ENCODE measurements at regions not wholly inside any gene's neighbourhood (a gene's known extent, or its start where the extent isn't known, plus 50 kb on each side); places are given as distances from the start of the nearest gene placed in this dataset.
A peak's percentile ranks its signal among the peaks of the same experiment; 100 is the strongest.

DNA sequence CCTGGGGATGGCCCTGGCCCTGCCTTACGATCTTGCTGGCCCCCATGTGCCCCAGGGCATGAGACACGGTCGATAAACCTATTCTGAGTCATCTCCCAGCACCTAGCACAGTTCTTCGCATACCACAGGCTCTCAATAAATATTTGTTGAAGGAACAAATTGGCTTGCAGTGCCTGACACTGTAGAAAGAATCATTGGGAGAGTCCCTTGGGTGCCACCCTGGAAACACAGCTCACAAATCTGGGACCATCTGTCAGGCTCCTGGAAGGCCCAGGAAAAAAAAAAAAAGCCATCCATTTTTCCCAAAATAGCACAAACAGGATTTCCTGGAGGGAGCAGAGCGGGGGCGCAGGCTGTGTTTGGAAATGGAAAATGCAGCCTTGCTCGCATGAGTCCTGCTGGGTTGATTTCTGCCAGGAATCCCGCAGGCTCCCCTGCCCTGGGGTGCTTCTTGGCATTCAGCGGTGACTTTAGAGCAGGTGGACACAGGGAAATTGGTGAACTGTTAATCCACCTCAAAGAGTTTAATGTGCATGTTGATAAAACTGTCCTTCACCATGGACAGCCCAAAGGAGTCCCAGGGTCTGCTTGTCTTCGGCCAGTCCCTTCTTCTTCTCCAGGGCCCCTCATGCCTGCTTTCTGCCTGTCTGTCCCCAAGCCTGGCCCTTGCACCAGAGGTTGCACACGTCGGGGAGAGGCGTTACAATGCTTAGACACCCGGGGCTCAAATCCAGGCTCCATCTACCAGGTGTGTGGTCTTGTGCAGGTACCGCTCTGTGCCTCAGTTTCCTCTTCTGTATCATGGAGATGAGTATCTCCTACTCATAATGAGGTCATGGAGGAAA is 106.1 kb upstream of the RFLNA start:
- peak overlapping the region; percentile 82 for H3K27ac ChIP-seq (ENCODE audit: low read length)
- peaks cover 26% of the 10 kb centered on the region for H3K4me1 ChIP-seq (ENCODE audit: control insufficient read depth, insufficient read depth, low read length)
- H3K9me3 ChIP-seq (ENCODE audit: control insufficient read depth, insufficient read depth, low read depth, low read length), result no peaks in the 10 kb centered on the region
- BruUV-seq (replicated peaks), result no TSS peak
- TF ChIP-seq SIN3A (IDR thresholded peaks at IDR 0.05; ENCODE audit: borderline replicate concordance, insufficient read depth, low read depth, low read length) (no peak), TCF7L2 (IDR thresholded peaks at IDR 0.05; ENCODE audit: low read depth, low read length) (peak; percentile 81)
- no peaks in the 10 kb centered on the region for H3K27me3 ChIP-seq (ENCODE audit: control insufficient read depth, insufficient read depth, low read length)
- ChIA-PET CTCF (interaction anchor here (0.6 to 0.7 kb wide), 2 partner anchors 29 to 154 kb away, joined by 3 read pairs; no protein-coding TSS in a partner anchor), POLR2A (interaction anchor here (0.6 kb wide), 2 partner anchors 79 to 115 kb away, joined by 3 read pairs; no protein-coding TSS in a partner anchor)
- ATAC-seq, result peak; percentile 95
- in situ Hi-C loops (cut with HindIII; ENCODE audit: low pct_unique_long_range_greater_than_20kb, low sequenced_read_pairs), result no loop called here
- no peak for DNase-seq (ENCODE audit: low read depth, low spot score)
- intact Hi-C loops (cut with micrococcal nuclease; ENCODE audit: unreplicated experiment), result no loop called here
- no peaks in the 10 kb centered on the region for H3K36me3 ChIP-seq (ENCODE audit: control insufficient read depth, insufficient read depth, low read length)
- H3K4me3 ChIP-seq (ENCODE audit: low read depth in 2 of 2, low read length in 2 of 2), result peak overlapping the region in 1 of 2 experiments; percentile 30; a peak in 2 of 4 replicates

DNA sequence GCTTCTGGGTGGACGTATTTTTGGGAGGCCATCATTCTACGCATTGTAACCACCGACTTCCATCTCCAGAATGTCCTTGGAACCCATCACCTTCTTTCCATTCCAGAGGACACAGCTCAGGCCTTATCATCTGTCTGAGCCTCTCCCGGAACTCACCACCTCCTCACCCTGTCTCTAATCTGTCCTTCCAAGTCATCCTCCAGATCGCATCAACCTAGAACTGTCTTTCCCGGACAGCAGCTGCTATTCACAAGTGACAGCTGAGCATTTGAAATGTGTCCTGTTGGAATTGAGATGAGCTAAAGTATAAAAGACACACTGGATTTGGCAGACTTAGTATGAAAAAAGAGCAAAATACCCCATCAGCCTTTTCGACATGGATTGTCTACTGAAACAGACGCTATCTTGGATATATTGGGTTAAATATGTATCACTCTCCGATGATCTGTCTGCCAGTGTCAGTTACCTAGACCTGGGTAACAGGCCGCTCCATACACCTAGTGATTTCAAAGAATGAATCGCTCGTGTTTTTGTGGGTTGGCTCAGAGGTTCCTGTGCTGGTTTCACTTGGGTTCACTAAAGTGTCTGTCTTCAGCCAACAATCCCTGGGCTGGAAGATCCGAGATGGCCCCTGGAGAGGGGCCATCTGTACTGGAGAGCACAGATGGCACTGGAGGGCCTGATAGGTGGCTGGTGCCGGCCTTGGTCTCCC is 104.4 kb upstream of the RFLNA start:
- POLR2A ChIA-PET, result no interaction called here
- TF ChIP-seq, protein P1, sequence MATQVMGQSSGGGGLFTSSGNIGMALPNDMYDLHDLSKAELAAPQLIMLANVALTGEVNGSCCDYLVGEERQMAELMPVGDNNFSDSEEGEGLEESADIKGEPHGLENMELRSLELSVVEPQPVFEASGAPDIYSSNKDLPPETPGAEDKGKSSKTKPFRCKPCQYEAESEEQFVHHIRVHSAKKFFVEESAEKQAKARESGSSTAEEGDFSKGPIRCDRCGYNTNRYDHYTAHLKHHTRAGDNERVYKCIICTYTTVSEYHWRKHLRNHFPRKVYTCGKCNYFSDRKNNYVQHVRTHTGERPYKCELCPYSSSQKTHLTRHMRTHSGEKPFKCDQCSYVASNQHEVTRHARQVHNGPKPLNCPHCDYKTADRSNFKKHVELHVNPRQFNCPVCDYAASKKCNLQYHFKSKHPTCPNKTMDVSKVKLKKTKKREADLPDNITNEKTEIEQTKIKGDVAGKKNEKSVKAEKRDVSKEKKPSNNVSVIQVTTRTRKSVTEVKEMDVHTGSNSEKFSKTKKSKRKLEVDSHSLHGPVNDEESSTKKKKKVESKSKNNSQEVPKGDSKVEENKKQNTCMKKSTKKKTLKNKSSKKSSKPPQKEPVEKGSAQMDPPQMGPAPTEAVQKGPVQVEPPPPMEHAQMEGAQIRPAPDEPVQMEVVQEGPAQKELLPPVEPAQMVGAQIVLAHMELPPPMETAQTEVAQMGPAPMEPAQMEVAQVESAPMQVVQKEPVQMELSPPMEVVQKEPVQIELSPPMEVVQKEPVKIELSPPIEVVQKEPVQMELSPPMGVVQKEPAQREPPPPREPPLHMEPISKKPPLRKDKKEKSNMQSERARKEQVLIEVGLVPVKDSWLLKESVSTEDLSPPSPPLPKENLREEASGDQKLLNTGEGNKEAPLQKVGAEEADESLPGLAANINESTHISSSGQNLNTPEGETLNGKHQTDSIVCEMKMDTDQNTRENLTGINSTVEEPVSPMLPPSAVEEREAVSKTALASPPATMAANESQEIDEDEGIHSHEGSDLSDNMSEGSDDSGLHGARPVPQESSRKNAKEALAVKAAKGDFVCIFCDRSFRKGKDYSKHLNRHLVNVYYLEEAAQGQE (IDR thresholded peaks at IDR 0.05; ENCODE audit: insufficient read depth in 1 of 2, low read depth in 2 of 2, low read length in 1 of 2), result no peak
- no peak for TF ChIP-seq TCF7L2 (IDR thresholded peaks at IDR 0.05; ENCODE audit: low read depth, low read length)
- TF ChIP-seq, protein P2, sequence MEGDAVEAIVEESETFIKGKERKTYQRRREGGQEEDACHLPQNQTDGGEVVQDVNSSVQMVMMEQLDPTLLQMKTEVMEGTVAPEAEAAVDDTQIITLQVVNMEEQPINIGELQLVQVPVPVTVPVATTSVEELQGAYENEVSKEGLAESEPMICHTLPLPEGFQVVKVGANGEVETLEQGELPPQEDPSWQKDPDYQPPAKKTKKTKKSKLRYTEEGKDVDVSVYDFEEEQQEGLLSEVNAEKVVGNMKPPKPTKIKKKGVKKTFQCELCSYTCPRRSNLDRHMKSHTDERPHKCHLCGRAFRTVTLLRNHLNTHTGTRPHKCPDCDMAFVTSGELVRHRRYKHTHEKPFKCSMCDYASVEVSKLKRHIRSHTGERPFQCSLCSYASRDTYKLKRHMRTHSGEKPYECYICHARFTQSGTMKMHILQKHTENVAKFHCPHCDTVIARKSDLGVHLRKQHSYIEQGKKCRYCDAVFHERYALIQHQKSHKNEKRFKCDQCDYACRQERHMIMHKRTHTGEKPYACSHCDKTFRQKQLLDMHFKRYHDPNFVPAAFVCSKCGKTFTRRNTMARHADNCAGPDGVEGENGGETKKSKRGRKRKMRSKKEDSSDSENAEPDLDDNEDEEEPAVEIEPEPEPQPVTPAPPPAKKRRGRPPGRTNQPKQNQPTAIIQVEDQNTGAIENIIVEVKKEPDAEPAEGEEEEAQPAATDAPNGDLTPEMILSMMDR (IDR thresholded peaks at IDR 0.05), result no peak
- TF ChIP-seq SIN3A (IDR thresholded peaks at IDR 0.05; ENCODE audit: borderline replicate concordance, insufficient read depth, low read depth, low read length), result no peak
- no peak for TF ChIP-seq POLR2AphosphoS5 (IDR thresholded peaks at IDR 0.05; ENCODE audit: low read depth, low read length)

More for the DNA sequence above, 104.4 kb upstream of the RFLNA start:
- Histone ChIP-seq H3K27ac (ENCODE audit: low read length) (peak overlapping the region; percentile 46), H3K36me3 (ENCODE audit: control insufficient read depth, insufficient read depth, low read length) (no peaks in the 10 kb centered on the region), H3K27me3 (ENCODE audit: control insufficient read depth, insufficient read depth, low read length) (no peaks in the 10 kb centered on the region), H3K9me3 (ENCODE audit: control insufficient read depth, insufficient read depth, low read depth, low read length) (no peaks in the 10 kb centered on the region), H3K4me3 (ENCODE audit: low read depth in 2 of 2, low read length in 2 of 2) (no peak overlapping the region), H3K4me1 (ENCODE audit: control insufficient read depth, insufficient read depth, low read length) (peaks cover 30% of the 10 kb centered on the region)
- ATAC-seq (no peak), DNase-seq (ENCODE audit: low read depth, low spot score) (no peak)
- no TSS peak for BruUV-seq (replicated peaks)
- CTCF ChIA-PET, result no interaction called here
- intact Hi-C loops (cut with micrococcal nuclease; ENCODE audit: unreplicated experiment) (no loop called here), in situ Hi-C loops (cut with HindIII; ENCODE audit: low pct_unique_long_range_greater_than_20kb, low sequenced_read_pairs) (no loop called here)

Measured in Panc1 (cell line).